ENCODE measurements at regions not wholly inside any gene's neighbourhood (a gene's known extent, or its start where the extent isn't known, plus 50 kb on each side); places are given as distances from the start of the nearest gene placed in this dataset.
"Not testable (repeated sequence)": the region's sequence is repeated elsewhere in the genome, so short reads cannot be mapped to it uniquely, and the experiment has no call there.

- DNase-seq (ENCODE audit: low spot score), result no peak
These were observed 485.7 kb downstream of the AJAP1 start for GRCh38 chr1:5140136-5140535.

DNA sequence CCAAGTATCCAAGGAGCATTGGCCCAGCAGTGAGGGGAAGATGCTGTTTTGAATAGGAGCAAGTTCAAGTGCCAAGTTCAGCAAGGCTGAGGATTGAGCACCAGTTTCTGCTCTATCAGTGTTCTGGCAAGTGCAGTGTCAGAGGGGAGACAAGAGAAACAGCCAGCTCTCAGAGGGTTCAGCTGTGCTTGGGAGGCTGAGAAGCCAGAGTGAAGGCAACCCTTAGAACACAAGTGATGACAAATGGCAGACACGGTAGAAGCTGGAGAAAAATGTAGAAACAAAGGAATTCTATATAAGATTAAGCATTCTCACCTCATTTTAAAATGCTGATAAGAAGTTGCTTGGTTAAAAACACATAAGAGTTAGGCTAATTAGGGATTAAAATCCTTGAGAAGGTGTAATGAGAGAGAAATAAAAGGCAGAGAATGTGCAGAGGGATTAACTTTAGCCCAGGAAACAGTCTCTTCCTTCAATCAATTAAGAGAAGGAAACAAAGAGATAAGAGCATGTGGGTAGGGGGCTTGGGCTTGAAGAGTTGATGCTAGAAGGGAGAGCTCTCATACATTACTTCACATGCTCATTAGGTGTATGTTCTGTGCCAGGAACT, 475.4 kb downstream of the AJAP1 start:
- no peak for DNase-seq (ENCODE audit: low spot score)

DNA sequence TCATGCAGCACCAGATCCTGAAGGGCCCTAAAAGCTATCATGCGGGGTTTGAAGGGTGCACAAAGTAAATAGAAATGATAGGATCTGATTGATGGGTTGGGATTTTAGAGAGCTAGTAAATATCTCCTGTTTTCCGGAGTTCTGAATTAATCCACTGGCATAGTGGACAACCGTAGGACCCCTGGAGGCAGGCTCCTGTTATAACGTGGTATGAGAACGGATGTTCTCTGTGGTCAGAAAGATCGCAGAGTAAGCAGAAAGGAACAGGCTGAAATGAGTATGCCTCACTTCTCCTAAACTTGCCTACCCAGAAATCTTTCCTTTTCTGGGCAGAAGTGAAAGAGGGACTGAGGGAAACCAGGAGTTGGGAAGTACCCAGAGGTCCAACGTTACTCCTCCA, 470.8 kb downstream of the AJAP1 start:
- DNase-seq (ENCODE audit: low spot score), result no peak

DNA sequence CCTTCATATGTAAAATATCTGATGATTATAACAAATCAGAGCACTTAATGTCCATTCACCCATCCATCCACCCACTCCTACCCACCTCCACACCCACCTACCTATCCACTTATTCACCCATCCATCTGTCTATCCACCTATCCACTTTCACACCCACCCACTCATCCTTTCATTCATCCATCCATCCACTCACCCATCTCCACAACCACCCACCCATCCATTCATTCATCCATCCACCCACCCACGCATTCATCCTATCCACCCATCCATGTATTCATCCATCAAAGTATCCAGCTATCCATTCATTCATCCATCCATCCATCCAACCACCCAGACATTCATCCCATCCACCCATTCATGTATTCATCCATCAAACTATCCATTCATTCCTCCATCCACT, 466.1 kb downstream of the AJAP1 start:
- DNase-seq (ENCODE audit: low spot score), result no peak

DNA sequence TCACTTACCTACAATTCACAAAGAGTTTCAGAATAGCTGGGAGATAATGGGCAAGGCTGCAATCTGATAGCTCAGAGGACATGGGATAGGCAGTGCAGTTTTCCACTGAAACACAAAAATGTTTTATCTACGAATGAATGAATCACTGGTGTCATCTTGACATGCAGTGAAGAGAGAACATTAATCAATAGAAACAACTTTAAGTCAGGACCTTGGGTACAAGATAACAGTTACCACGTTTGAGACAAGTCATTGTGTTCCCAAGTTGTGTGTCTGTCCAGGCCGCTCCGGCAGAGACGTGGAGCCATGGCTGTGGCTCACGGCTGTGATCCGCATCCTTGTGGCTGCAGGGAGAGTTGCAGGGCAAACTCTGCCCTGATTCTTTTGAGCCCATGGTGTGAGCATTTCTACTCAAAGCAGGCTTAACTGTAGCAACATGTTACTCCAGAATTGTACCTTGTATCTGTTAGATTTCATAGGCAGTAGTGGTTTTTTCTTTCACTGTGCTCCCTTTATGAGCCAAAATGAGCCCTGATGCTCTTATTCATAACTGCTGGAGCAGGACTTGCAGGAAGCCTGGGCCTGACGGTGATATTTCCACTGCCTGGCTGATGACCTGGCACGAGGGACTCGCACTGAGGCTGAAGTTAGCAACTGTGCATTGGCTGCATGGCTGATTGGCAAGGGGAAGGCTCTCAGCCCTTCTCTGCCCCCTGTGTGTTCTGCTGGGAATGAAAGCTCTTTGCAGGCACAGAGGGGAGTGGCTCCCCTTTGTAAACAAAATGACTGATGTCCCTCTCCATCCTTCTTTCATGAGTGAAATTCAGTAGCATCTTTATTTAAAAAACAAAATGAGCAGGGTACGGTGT, 465.2 kb downstream of the AJAP1 start:
- DNase-seq (ENCODE audit: low spot score), result peak; percentile 18

DNA sequence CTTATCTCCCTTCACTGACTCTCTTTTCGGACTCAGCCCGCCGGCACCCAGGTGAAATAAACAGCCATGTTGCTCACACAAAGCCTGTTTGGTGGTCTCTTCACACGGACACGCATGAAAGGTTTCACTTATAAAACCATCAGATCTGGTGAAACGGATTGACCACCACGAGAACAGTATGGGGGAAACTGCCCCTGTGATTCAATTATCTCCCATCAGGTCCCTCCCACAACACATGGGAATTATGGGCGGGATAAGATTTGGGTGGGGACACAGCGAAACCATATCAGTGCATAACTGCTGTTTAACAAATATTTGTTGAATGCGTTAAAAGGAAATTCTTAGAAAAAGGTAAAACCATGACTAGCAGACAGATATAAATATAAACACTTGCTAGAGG, 464.4 kb downstream of the AJAP1 start:
- not testable (repeated sequence) for DNase-seq (ENCODE audit: low spot score)

DNA sequence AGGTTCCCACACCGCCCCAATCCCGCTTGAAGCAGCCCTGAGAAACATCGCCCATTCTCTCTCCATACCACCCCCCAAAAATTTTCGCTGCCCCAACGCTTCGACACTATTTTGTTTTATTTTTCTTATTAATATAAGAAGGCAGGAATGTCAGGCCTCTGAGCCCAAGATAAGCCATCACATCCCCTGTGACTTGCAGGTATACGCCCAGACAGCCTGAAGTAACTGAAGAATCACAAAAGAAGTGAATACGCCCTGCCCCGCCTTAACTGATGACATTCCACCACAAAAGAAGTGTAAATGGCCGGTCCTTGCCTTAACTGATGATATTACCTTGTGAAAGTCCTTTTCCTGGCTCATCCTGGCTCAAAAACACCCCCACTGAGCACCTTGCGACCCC, 463.9 kb downstream of the AJAP1 start:
- not testable (repeated sequence) for DNase-seq (ENCODE audit: low spot score)

GRCh38 chr1:5111581-5111980, 457.2 kb downstream of the AJAP1 start:
- no peak for DNase-seq (ENCODE audit: low spot score)

- DNase-seq (ENCODE audit: low spot score), result no peak
These were observed 456.1 kb downstream of the AJAP1 start for GRCh38 chr1:5110508-5110907.

DNA sequence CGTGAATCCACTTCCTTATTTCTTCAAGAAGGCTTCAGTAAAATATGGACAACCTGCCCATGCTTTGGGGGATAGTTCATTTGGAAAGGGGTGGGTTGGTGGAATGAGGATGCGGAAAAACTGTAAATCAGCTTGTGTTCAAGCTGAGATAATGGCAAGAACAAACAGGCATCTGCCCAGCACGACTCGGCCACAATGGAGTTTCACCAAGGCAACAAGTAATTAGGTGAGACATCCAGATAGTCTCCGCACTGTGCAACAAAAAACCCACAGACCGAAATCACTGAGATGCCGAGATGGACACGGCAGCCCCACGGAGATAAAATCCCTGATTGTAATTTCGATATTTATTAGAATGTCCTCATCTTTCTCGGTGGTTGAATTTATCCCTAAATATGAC, 455.2 kb downstream of the AJAP1 start:
- DNase-seq (ENCODE audit: low spot score), result no peak

DNA sequence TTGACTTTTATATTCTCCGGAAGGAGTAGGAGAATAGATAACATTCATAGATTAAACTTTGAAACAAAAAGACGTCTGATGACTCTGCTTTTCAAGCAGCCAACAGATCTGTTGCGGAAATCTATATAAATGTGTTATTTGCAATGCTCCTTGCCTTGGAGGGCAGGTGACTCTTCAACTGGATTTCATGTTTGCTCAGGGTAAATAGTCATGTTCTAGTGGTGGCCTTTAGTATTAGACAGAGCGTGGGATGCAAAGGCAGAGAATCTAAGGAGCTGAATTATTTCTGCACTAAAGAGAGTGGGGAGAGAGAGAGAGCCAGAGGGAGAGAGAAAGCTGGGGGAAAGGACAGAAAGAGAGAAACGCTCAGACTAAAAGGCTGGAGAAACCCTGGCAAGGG, 454.3 kb downstream of the AJAP1 start:
- DNase-seq (ENCODE audit: low spot score), result no peak

- no peak for DNase-seq (ENCODE audit: low spot score)
These were observed 451.3 kb downstream of the AJAP1 start for GRCh38 chr1:5105744-5106143.

GRCh38 chr1:5099558-5099957, 445.1 kb downstream of the AJAP1 start:
- DNase-seq (ENCODE audit: low spot score), result no peak

DNA sequence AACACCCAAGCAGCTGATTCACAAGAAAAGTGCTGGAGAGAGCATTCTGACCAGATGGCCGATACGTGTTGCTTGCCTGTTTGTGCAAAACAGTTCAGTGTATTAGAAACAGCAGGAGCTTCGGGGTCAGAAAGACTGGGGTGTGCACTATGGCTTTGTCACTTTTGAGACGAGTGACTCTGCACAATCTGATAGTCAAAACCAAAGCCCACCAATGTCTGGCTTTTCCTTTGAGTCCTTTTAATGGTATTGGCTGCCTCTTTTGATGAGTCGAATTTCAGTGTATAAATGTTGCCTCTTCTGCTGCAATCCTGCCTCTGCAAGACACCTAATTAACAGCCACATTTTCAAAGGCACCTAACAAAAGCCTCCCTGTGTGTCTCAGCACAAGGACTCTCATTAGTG, 444.6 kb downstream of the AJAP1 start:
- no peak for DNase-seq (ENCODE audit: low spot score)

- no peak for DNase-seq (ENCODE audit: low spot score)
These were observed 438.6 kb downstream of the AJAP1 start for GRCh38 chr1:5093042-5093441.

- no peak for DNase-seq (ENCODE audit: low spot score)
These were observed 430.3 kb downstream of the AJAP1 start for GRCh38 chr1:5084676-5085075.

GRCh38 chr1:5067246-5067645, 412.8 kb downstream of the AJAP1 start:
- DNase-seq (ENCODE audit: low spot score), result no peak

DNA sequence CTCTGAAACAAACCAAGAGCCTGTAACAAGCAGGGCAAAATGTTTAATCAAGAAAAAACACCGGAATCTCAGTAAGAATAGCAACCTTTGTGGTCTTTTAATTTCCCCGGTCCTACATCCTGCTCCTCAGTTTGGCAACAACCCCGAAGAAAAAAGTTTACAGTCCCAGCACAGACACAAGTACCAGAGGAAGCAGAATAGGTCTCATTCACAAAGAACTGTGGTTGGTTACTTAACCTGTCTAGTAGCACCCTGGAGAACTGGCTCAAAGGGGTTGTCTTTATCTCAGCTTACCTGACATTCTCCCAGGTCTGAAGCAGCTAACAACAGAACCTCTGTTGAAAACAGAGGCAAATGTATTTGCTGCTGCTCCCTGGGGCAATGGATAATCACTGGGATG, 399.3 kb downstream of the AJAP1 start:
- no peak for DNase-seq (ENCODE audit: low spot score)

DNA sequence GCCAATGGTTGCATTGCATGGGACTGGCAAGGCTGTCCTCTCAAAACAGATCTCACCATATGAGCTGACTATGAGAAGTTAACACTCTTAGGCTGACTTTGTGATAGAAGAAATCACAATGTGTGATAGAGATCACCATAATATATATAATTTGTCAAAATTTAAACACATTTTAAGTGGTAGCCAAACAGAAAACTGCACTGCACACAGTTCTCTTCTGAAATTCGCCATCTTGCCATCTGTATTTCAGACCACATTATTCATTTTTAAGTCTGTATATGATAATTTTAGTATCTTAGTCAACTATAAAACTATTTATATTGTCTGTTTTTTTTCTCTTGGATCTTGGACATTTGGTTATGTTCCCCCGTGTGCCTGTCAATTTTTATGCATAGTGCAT, 374.7 kb downstream of the AJAP1 start:
- DNase-seq (ENCODE audit: low spot score), result no peak

- no peak for DNase-seq (ENCODE audit: low spot score)
These were observed 357.8 kb downstream of the AJAP1 start for GRCh38 chr1:5012249-5012648.

DNA sequence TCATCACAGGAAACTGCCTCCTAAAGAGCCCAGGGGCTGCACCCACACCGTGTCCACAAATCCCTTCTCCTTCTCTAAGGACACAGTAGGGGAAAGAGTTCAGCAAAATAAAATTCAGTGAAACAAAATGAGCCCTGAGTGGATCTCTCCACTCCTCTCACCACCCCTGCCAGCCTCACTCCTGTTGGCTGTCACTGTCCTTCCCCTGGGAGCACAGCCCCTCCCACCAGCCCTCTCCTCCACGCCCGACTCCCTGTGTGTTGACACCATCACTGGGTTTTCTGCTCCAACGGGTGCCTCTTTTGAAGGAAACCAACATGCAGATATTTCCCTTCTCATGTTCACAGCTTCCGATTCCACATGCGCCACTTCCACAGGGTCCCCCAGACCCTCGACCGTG, 356.2 kb downstream of the AJAP1 start:
- DNase-seq (ENCODE audit: low spot score), result no peak

- DNase-seq (ENCODE audit: low spot score), result no peak
These were observed 355.8 kb downstream of the AJAP1 start for GRCh38 chr1:5010236-5010635.

DNA sequence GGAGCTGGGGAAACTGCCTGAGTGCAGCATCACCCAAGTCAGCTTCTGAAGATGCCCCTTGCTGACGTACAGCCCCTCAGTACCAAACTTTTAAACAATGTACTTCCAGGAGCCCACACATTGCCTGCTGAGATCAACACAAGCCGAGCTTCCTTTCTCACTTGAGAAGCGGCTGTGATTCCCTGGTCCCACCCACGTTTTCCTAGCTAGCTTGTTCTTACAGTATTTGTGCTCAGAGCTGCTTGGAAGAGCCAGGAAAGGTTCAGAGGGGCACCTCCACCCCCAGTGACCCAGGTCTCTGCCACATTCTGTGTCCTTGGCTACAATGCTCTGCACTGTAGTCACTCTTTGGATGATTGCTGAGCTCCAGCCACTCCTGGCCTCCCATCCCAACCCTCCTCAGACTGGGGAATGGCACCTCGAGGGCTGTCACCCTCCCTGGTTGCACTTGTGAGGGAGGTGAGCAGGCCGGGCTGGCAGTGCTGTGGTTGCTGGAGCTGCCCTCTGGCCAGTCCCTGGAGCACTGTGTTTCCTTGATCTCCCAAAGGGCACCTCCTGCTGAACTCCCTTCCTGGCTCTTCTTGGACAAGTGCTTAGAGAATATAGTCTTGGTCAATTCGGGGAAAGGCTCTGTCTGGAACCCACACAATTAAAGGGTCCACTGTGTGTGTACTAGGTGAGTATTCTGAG, 355.1 kb downstream of the AJAP1 start:
- no peak for DNase-seq (ENCODE audit: low spot score)
